ENCODE measurements at regions not wholly inside any gene's neighbourhood (a gene's known extent, or its start where the extent isn't known, plus 50 kb on each side); places are given as distances from the start of the nearest gene placed in this dataset.

DNA sequence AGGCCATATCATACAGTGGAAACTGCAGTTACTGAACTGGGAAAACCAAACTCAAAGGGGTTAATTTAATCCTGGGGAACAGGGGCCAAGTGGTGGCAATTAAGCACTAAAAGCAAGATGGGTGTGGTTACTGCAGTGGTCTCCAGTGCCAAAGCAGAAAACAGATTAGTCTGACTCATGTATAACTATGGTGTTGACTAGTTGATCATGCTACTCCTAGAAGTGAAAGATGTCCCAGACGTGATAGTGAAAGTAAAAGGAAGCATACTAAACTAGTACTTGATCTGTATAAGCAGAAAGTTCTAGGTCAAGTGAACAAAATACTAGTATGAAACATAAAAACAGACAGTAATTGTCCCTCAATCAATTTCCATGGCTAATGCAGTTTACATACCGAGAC is 360.0 kb upstream of the SLITRK5 start:
- H3K9me3 ChIP-seq, result no peaks in the 10 kb centered on the region
- H3K4me1 ChIP-seq (replicated peaks), result no peaks in the 10 kb centered on the region
- intact Hi-C loops (cut with DNase I), result no loop called here
- no peak for DNase-seq (ENCODE audit: low spot score)
- H3K4me3 ChIP-seq, result no peak overlapping the region
- H3K27me3 ChIP-seq (replicated peaks; ENCODE audit: insufficient read depth), result no peaks in the 10 kb centered on the region
- TF ChIP-seq POLR2A (IDR thresholded peaks at IDR 0.05) (no peak), POLR2AphosphoS5 (IDR thresholded peaks at IDR 0.05) (no peak)
- TF ChIP-seq, protein P1, sequence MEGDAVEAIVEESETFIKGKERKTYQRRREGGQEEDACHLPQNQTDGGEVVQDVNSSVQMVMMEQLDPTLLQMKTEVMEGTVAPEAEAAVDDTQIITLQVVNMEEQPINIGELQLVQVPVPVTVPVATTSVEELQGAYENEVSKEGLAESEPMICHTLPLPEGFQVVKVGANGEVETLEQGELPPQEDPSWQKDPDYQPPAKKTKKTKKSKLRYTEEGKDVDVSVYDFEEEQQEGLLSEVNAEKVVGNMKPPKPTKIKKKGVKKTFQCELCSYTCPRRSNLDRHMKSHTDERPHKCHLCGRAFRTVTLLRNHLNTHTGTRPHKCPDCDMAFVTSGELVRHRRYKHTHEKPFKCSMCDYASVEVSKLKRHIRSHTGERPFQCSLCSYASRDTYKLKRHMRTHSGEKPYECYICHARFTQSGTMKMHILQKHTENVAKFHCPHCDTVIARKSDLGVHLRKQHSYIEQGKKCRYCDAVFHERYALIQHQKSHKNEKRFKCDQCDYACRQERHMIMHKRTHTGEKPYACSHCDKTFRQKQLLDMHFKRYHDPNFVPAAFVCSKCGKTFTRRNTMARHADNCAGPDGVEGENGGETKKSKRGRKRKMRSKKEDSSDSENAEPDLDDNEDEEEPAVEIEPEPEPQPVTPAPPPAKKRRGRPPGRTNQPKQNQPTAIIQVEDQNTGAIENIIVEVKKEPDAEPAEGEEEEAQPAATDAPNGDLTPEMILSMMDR (IDR thresholded peaks at IDR 0.05), result no peak
- H3K27ac ChIP-seq, result no peak overlapping the region
- 77% methylated on average over 2 of the region's 2 CpGs for WGBS
- no peaks in the 10 kb centered on the region for H3K36me3 ChIP-seq

DNA sequence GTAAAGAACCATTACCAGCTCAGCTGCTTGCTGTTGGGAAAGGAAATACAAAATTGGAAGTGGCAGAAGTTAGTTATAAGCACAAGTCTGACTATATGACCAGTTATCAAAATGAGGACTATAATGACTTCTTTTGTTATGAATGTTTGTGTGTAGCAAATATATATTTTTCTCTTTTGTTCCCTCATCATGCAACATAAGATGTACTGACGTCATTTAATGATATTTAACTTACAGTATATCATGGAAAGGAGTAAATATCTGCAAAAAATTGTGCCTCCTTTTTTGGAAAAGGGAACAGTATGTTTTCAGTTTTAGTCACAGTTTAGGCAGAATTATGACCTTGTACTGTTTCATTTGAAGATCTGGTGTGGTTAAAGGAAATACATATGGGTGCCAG is 356.3 kb upstream of the SLITRK5 start:
- intact Hi-C loops (cut with DNase I), result no loop called here

DNA sequence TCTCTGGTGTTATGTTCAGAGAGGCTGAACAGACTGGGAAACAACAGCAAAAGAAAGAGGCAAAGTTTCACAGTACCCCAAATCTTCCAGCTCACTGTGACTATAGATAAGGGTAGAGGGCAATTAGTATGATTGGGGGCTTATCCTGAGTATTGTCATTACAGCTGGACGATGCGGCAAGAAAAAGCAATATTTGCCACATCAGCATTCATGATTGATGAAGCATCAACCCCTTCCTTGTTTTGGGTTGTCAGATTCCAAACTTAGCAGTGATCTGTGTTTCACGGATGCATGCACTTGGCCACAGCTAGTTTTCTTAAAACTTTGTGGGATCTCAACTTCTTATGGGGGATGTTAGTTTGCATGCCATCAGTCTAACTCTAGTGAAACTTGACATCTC is 348.8 kb upstream of the SLITRK5 start:
- no peak for DNase-seq (ENCODE audit: low spot score)
- no peak overlapping the region for H3K27ac ChIP-seq
- no peaks in the 10 kb centered on the region for H3K9me3 ChIP-seq
- no peaks in the 10 kb centered on the region for H3K4me1 ChIP-seq (replicated peaks)
- no peaks in the 10 kb centered on the region for H3K27me3 ChIP-seq (replicated peaks; ENCODE audit: insufficient read depth)
- intact Hi-C loops (cut with DNase I), result no loop called here
- WGBS, result 94% methylated on average over 3 of the region's 3 CpGs
- no peak overlapping the region for H3K4me3 ChIP-seq
- no peaks in the 10 kb centered on the region for H3K36me3 ChIP-seq
- no peak for TF ChIP-seq POLR2A (IDR thresholded peaks at IDR 0.05)
- TF ChIP-seq, protein P1 (IDR thresholded peaks at IDR 0.05), result no peak
- TF ChIP-seq POLR2AphosphoS5 (IDR thresholded peaks at IDR 0.05), result no peak

More for the DNA sequence above, 356.3 kb upstream of the SLITRK5 start:
- no peak overlapping the region for H3K27ac ChIP-seq
- H3K4me3 ChIP-seq, result no peak overlapping the region
- TF ChIP-seq POLR2AphosphoS5 (IDR thresholded peaks at IDR 0.05) (no peak), POLR2A (IDR thresholded peaks at IDR 0.05) (no peak)
- TF ChIP-seq, protein P1 (IDR thresholded peaks at IDR 0.05), result no peak
- H3K4me1 ChIP-seq (replicated peaks), result no peaks in the 10 kb centered on the region
- DNase-seq (ENCODE audit: low spot score), result no peak
- H3K36me3 ChIP-seq, result no peaks in the 10 kb centered on the region
- no peaks in the 10 kb centered on the region for H3K27me3 ChIP-seq (replicated peaks; ENCODE audit: insufficient read depth)
- 62% methylated on average over 1 of the region's 1 CpG for WGBS
- H3K9me3 ChIP-seq, result no peaks in the 10 kb centered on the region

DNA sequence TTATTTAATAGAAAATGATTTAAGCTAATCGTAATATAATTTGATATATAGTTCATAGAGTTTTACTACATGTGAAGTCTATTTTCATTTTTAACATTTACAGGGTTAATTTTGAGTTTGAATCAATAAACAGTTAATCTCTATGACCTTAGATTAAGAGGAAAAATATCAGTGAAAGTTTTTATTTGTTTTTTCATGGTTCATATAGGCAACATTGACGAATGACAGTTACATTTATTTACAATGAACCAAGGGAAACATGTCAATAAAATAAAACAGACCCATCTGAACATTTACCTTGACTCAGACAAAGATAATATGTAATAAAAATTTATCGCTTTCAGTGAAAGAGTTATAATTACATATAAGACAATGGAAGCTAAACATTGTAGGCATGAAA is 346.6 kb upstream of the SLITRK5 start:
- intact Hi-C loops (cut with DNase I), result no loop called here
- H3K27me3 ChIP-seq (replicated peaks; ENCODE audit: insufficient read depth), result no peaks in the 10 kb centered on the region
- H3K4me3 ChIP-seq, result no peak overlapping the region
- no peak overlapping the region for H3K27ac ChIP-seq
- H3K36me3 ChIP-seq, result no peaks in the 10 kb centered on the region
- DNase-seq (ENCODE audit: low spot score), result no peak
- WGBS, result 59% methylated on average over 3 of the region's 3 CpGs
- TF ChIP-seq POLR2AphosphoS5 (IDR thresholded peaks at IDR 0.05), result no peak
- no peak for TF ChIP-seq POLR2A (IDR thresholded peaks at IDR 0.05)
- TF ChIP-seq, protein P1 (IDR thresholded peaks at IDR 0.05), result no peak
- H3K9me3 ChIP-seq, result no peaks in the 10 kb centered on the region
- H3K4me1 ChIP-seq (replicated peaks), result no peaks in the 10 kb centered on the region

DNA sequence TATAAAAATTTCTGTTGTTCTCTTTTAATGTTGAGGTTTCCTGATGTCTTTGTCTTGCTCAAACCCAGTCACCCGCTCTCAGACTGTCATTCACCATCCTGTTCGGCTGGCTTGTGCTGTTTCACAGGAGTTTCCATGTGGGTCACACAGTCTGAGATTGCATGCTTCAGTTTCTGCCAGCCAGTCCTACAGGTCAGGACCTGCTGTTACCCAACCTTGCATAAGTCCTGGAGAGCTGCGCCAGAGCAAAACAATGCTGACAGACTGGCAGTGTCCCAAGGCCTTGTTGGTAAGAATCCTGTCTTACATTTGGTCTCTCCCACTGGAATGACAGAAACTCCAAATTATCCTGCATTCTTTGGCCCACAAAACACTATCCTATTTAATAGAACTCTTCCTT is 340.0 kb upstream of the SLITRK5 start:
- Histone ChIP-seq H3K27ac (no peak overlapping the region), H3K4me3 (no peak overlapping the region), H3K4me1 (replicated peaks) (no peaks in the 10 kb centered on the region), H3K36me3 (no peaks in the 10 kb centered on the region), H3K9me3 (no peaks in the 10 kb centered on the region), H3K27me3 (replicated peaks; ENCODE audit: insufficient read depth) (no peaks in the 10 kb centered on the region)
- TF ChIP-seq, protein P1 (IDR thresholded peaks at IDR 0.05), result no peak
- TF ChIP-seq POLR2A (IDR thresholded peaks at IDR 0.05) (no peak), POLR2AphosphoS5 (IDR thresholded peaks at IDR 0.05) (peak; percentile 23)
- peak; percentile 73 for DNase-seq (ENCODE audit: low spot score)
- 21% methylated on average over 3 of the region's 3 CpGs for WGBS
- intact Hi-C loops (cut with DNase I), result no loop called here
